Mammary epithelial cell (primary cell): ENCODE measurements at regions not wholly inside any gene's neighbourhood (a gene's known extent, or its start where the extent isn't known, plus 50 kb on each side); places are given as distances from the start of the nearest gene placed in this dataset.
"Not testable (repeated sequence)": the region's sequence is repeated elsewhere in the genome, so short reads cannot be mapped to it uniquely, and the experiment has no call there.

ENCODE experiments used
- EZH2 ChIP-seq: IDR thresholded peaks from 2 replicates; pipeline ENCODE4 v1.6.1; 2012; ENCODE audit warnings: low read length, inconsistent platforms, borderline replicate concordance
- TF ChIP-seq, protein P1 (sequence below), 2 donors: IDR thresholded peaks in 1 of 2; conservative IDR thresholded peaks in 1 of 2; 2 replicates each; pipeline ENCODE4 v1.5.1; 2011 to 2012; ENCODE audit warnings: inconsistent platforms in 2 of 2, low read length in 2 of 2, mild to moderate bottlenecking in 2 of 2, control low read depth in 1 of 2, low read depth in 1 of 2; ENCODE audit not compliant: insufficient read depth in 1 of 2; ENCODE audit errors: extremely low read depth in 1 of 2

DNA sequence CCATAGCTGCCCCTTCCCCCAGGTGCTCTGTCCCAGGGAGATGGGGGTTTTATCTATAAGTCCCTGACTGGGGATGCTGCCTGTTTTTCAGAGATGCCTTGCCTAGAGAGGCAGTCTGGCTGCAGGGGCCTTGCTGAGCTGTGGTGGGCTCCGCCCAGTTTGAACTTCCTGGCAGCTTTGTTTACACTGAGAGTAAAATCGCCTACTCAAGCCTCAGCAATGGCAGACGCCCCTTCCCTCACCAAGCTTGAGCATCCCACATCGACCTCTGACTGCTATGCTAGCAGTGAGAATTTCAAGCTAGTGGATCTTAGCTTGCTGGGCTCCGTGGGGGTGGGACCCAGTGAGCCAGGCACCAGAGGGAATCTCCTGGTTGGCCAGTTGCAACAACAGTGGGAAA, 430.4 kb downstream of the CPS1 start:
- TF ChIP-seq, protein P1, sequence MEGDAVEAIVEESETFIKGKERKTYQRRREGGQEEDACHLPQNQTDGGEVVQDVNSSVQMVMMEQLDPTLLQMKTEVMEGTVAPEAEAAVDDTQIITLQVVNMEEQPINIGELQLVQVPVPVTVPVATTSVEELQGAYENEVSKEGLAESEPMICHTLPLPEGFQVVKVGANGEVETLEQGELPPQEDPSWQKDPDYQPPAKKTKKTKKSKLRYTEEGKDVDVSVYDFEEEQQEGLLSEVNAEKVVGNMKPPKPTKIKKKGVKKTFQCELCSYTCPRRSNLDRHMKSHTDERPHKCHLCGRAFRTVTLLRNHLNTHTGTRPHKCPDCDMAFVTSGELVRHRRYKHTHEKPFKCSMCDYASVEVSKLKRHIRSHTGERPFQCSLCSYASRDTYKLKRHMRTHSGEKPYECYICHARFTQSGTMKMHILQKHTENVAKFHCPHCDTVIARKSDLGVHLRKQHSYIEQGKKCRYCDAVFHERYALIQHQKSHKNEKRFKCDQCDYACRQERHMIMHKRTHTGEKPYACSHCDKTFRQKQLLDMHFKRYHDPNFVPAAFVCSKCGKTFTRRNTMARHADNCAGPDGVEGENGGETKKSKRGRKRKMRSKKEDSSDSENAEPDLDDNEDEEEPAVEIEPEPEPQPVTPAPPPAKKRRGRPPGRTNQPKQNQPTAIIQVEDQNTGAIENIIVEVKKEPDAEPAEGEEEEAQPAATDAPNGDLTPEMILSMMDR (conservative IDR thresholded peaks at IDR 0.05 in 1 of 2, IDR thresholded peaks at IDR 0.05 in 1 of 2; ENCODE audit: extremely low read depth in 1 of 2, insufficient read depth in 1 of 2, low read depth in 1 of 2, low read length in 2 of 2), result not testable (repeated sequence)
- TF ChIP-seq EZH2, result not testable (repeated sequence)
